SH-SY5Y (cell line): ENCODE measurements at regions not wholly inside any gene's neighbourhood (a gene's known extent, or its start where the extent isn't known, plus 50 kb on each side); places are given as distances from the start of the nearest gene placed in this dataset.

Source experiments
- GATA2 ChIP-seq: IDR thresholded peaks from 2 replicates; pipeline ENCODE4 v1.6.1; 2011; ENCODE audit warnings: mild to moderate bottlenecking, low read depth, low read length
- GATA3 ChIP-seq: IDR thresholded peaks from 2 replicates; pipeline ENCODE4 v1.6.1; 2011; ENCODE audit warnings: low read depth, mild to moderate bottlenecking, low read length, moderate library complexity

GRCh38 chr4:26174027-26174426 lies 146.8 kb upstream of the RBPJ start:
- TF ChIP-seq GATA2 (no peak), GATA3 (no peak)
